GM23248 (cell line): ENCODE measurements at regions not wholly inside any gene's neighbourhood (a gene's known extent, or its start where the extent isn't known, plus 50 kb on each side); places are given as distances from the start of the nearest gene placed in this dataset.

ENCODE experiments used
- EZH2 ChIP-seq: fragments of 200-600 bp; sonication (generic); IDR thresholded peaks from 2 replicates; pipeline ENCODE4 v1.6.1; 2018; ENCODE audit warnings: antibody characterized with exemption, mild to moderate bottlenecking; ENCODE audit not compliant: insufficient read depth, poor library complexity, severe bottlenecking
- EZH2phosphoT487 ChIP-seq: fragments of 200-600 bp; sonication (generic); IDR thresholded peaks from 2 replicates; pipeline ENCODE4 v1.6.1; 2018; ENCODE audit warnings: antibody characterized with exemption, moderate library complexity, mild to moderate bottlenecking, low read depth; ENCODE audit not compliant: insufficient read depth

DNA sequence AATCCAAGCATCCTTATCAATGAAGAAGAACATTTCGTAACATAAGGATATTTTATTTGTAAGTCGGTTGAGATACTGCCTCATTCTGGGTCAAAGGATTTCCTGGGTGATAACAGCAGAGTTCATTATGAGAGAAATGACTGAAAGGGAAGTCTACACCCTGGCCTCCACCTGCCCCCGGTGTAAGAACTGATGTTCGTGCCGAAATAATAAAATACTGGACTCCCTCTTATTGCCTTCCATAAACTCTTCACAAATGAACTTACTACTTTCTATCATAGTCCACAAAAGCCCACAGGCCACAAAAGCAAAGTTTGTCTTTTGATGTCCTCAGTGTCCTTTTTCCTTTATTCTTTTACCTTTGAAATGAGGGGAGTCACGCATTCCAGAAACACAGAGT lies 174.4 kb downstream of the SERPINI1 start:
- TF ChIP-seq EZH2 (no peak), EZH2phosphoT487 (no peak)
